GM12865 (cell line): ENCODE measurements at regions not wholly inside any gene's neighbourhood (a gene's known extent, or its start where the extent isn't known, plus 50 kb on each side); places are given as distances from the start of the nearest gene placed in this dataset.
"Not testable (repeated sequence)": the region's sequence is repeated elsewhere in the genome, so short reads cannot be mapped to it uniquely, and the experiment has no call there.

Source experiments
- DNase-seq: peaks from one replicate; pipeline ENCODE4 v3.0.0; 2010; ENCODE audit warnings: low read depth
- H3K4me3 ChIP-seq: 2 replicates; pipeline ENCODE4 v1.5.1; 2011; ENCODE audit warnings: mild to moderate bottlenecking, low read depth, low read length, control low read depth
- CTCF ChIP-seq: IDR thresholded peaks from 2 replicates; pipeline ENCODE4 v1.5.1; 2011; ENCODE audit warnings: low read length, control low read depth, low read depth, inconsistent platforms; ENCODE audit not compliant: insufficient read depth; ENCODE audit errors: missing control alignments

GRCh38 chr16:27646806-27647205 lies 96.9 kb downstream of the KATNIP start:
- TF ChIP-seq CTCF: no peak
- H3K4me3 ChIP-seq: no peak overlapping the region
- DNase-seq: no peak

- H3K4me3 ChIP-seq: no peak overlapping the region
- DNase-seq: no peak
- TF ChIP-seq CTCF: no peak
These were observed 99.1 kb downstream of the KATNIP start for GRCh38 chr16:27649021-27649420.

- DNase-seq: no peak
- H3K4me3 ChIP-seq: no peak overlapping the region
- no peak for TF ChIP-seq CTCF
These were observed 100.2 kb downstream of the KATNIP start for GRCh38 chr16:27650073-27650701.

DNA sequence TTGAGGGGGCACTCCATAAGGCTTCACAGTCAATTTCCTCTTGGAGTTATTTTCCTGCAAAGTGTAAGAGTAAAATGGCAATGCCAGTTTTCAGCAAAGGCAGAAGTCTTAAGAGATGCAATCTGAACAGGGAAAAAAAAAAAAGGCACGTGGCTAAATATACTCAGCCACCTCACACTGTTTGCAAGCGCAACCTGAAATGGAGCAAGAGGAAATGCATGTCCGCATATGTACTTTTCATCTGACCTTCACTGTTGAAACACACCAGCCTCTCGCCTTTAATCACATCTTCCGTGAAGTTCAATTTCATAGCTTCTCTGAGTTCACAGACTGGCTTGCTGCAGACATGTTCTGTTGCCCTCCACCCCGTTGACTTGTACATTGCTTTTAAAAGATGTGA lies 101.4 kb downstream of the KATNIP start:
- TF ChIP-seq CTCF: no peak
- H3K4me3 ChIP-seq: no peak overlapping the region
- no peak for DNase-seq

- H3K4me3 ChIP-seq: no peak overlapping the region
- no peak for TF ChIP-seq CTCF
- DNase-seq: no peak
These were observed 107.9 kb downstream of the KATNIP start for GRCh38 chr16:27657811-27658210.

GRCh38 chr16:27660507-27660906 lies 110.6 kb downstream of the KATNIP start:
- no peak for TF ChIP-seq CTCF
- H3K4me3 ChIP-seq: no peak overlapping the region
- no peak for DNase-seq

- not testable (repeated sequence) for DNase-seq, H3K4me3 ChIP-seq
These were observed 113.3 kb downstream of the KATNIP start for GRCh38 chr16:27663235-27663634.
